HG02970 (cell line): ENCODE measurements at regions not wholly inside any gene's neighbourhood (a gene's known extent, or its start where the extent isn't known, plus 50 kb on each side); places are given as distances from the start of the nearest gene placed in this dataset.
A peak's percentile ranks its signal among the peaks of the same experiment; 100 is the strongest.

ENCODE experiments used
- ATAC-seq: cut with Tn5 transposase; IDR thresholded peaks from one replicate; pipeline ENCODE4 v1.9.1; 2021; ENCODE audit warnings: mild to moderate bottlenecking, moderate library complexity, moderate number of reproducible peaks; ENCODE audit not compliant: unreplicated experiment, low FRiP score

- ATAC-seq: no peak
Observed at GRCh38 chr1:106956721-106957120, 99.8 kb upstream of the PRMT6 start.

- no peak for ATAC-seq
Observed at GRCh38 chr1:106957795-106958194, 98.7 kb upstream of the PRMT6 start.

GRCh38 chr1:106960412-106960811, 96.1 kb upstream of the PRMT6 start:
- no peak for ATAC-seq

GRCh38 chr1:106961646-106962045, 94.8 kb upstream of the PRMT6 start:
- no peak for ATAC-seq

- no peak for ATAC-seq
Observed at GRCh38 chr1:106962591-106962990, 93.9 kb upstream of the PRMT6 start.

- no peak for ATAC-seq
Observed at GRCh38 chr1:106964495-106964894, 92.0 kb upstream of the PRMT6 start.

- ATAC-seq: no peak
Observed at GRCh38 chr1:106968644-106969043, 87.8 kb upstream of the PRMT6 start.

GRCh38 chr1:106969731-106970130, 86.7 kb upstream of the PRMT6 start:
- no peak for ATAC-seq

GRCh38 chr1:106972074-106972473, 84.4 kb upstream of the PRMT6 start:
- ATAC-seq: no peak

GRCh38 chr1:106975944-106976343, 80.5 kb upstream of the PRMT6 start:
- ATAC-seq: no peak

- ATAC-seq: no peak
Observed at GRCh38 chr1:106978477-106979322, 77.8 kb upstream of the PRMT6 start.

GRCh38 chr1:106979371-106979770, 77.1 kb upstream of the PRMT6 start:
- no peak for ATAC-seq

- ATAC-seq: no peak
Observed at GRCh38 chr1:106980121-106980520, 76.4 kb upstream of the PRMT6 start.

- ATAC-seq: no peak
Observed at GRCh38 chr1:106984801-106985200, 71.7 kb upstream of the PRMT6 start.

GRCh38 chr1:106986603-106987002, 69.9 kb upstream of the PRMT6 start:
- no peak for ATAC-seq

- peak; percentile 94 for ATAC-seq
Observed at GRCh38 chr1:106995970-106996369, 60.5 kb upstream of the PRMT6 start.

GRCh38 chr1:106998431-106999002, 58.0 kb upstream of the PRMT6 start:
- no peak for ATAC-seq

- no peak for ATAC-seq
Observed at GRCh38 chr1:107000902-107001301, 55.6 kb upstream of the PRMT6 start.

GRCh38 chr1:107003972-107004371, 52.5 kb upstream of the PRMT6 start:
- ATAC-seq: no peak

GRCh38 chr1:107004421-107004820, 52.1 kb upstream of the PRMT6 start:
- no peak for ATAC-seq
